ENCODE measurements at regions not wholly inside any gene's neighbourhood (a gene's known extent, or its start where the extent isn't known, plus 50 kb on each side); places are given as distances from the start of the nearest gene placed in this dataset.

- ChIA-PET CTCF (ENCODE audit: low intra/inter-chr PET ratio, low total read pairs) (no interaction called here), POLR2A (no interaction called here)
- no peaks in the 10 kb centered on the region for H3K4me1 ChIP-seq (ENCODE audit: insufficient read depth, low read length)
- no peak overlapping the region for H3K9ac ChIP-seq (ENCODE audit: insufficient read depth, low read depth, low read length)
- H3K79me2 ChIP-seq (ENCODE audit: insufficient read depth, low read length), result no peaks in the 10 kb centered on the region
- WGBS (ENCODE audit: low lambda C conversion rate), result 12% methylated on average over 4 of the region's 4 CpGs
- ATAC-seq, result no peak
- H3K36me3 ChIP-seq (replicated peaks in 1 of 2; ENCODE audit: control insufficient read depth in 1 of 2, insufficient read depth in 2 of 2, low read length in 2 of 2), result no peaks in the 10 kb centered on the region
- no peak overlapping the region for H3K4me3 ChIP-seq (replicated peaks in 1 of 3; ENCODE audit: insufficient read depth in 1 of 3, low read depth in 2 of 3, low read length in 3 of 3)
- intact Hi-C loops (cut with micrococcal nuclease; ENCODE audit: unreplicated experiment) (no loop called here), in situ Hi-C loops (cut with HindIII; ENCODE audit: extremely low pct_ligation_motif_present, low pct_unique_long_range_greater_than_20kb) (no loop called here)
- H3K27me3 ChIP-seq (ENCODE audit: control insufficient read depth in 1 of 2, insufficient read depth in 2 of 2, low read length in 2 of 2), result no peaks in the 10 kb centered on the region
- H3K4me2 ChIP-seq (ENCODE audit: low read depth, low read length), result no peak overlapping the region
- H2AFZ ChIP-seq (ENCODE audit: low read length), result no peak overlapping the region
- FAIRE-seq, result no peak
- no peak overlapping the region for H3K27ac ChIP-seq (ENCODE audit: extremely low read length, insufficient read depth, low read length)
- H3K9me3 ChIP-seq (ENCODE audit: low read length), result no peaks in the 10 kb centered on the region
- H4K20me1 ChIP-seq (ENCODE audit: insufficient read depth, low read length), result no peaks in the 10 kb centered on the region
- TF ChIP-seq MNT (IDR thresholded peaks at IDR 0.05) (peak; percentile 53), AHR (CRISPR knock-in tag; IDR thresholded peaks at IDR 0.05) (no peak)
- BruUV-seq (replicated peaks), result no TSS peak
- no peak for DNase-seq (ENCODE audit: low spot score)
Measured at GRCh38 chr13:79098596-79098995, 307.5 kb downstream of the RBM26 start.

GRCh38 chr13:79097201-79097600, 308.9 kb downstream of the RBM26 start:
- FAIRE-seq, result no peak
- in situ Hi-C loops (cut with HindIII; ENCODE audit: extremely low pct_ligation_motif_present, low pct_unique_long_range_greater_than_20kb) (no loop called here), intact Hi-C loops (cut with micrococcal nuclease; ENCODE audit: unreplicated experiment) (no loop called here)
- POLR2A ChIA-PET, result no interaction called here
- Histone ChIP-seq H3K79me2 (ENCODE audit: insufficient read depth, low read length) (no peaks in the 10 kb centered on the region), H2AFZ (ENCODE audit: low read length) (no peak overlapping the region), H3K4me1 (ENCODE audit: insufficient read depth, low read length) (no peaks in the 10 kb centered on the region), H4K20me1 (ENCODE audit: insufficient read depth, low read length) (no peaks in the 10 kb centered on the region), H3K4me2 (ENCODE audit: low read depth, low read length) (no peak overlapping the region), H3K36me3 (replicated peaks in 1 of 2; ENCODE audit: control insufficient read depth in 1 of 2, insufficient read depth in 2 of 2, low read length in 2 of 2) (no peaks in the 10 kb centered on the region), H3K9me3 (ENCODE audit: low read length) (no peaks in the 10 kb centered on the region), H3K27me3 (ENCODE audit: control insufficient read depth in 1 of 2, insufficient read depth in 2 of 2, low read length in 2 of 2) (no peaks in the 10 kb centered on the region), H3K27ac (ENCODE audit: extremely low read length, insufficient read depth, low read length) (no peak overlapping the region), H3K4me3 (replicated peaks in 1 of 3; ENCODE audit: insufficient read depth in 1 of 3, low read depth in 2 of 3, low read length in 3 of 3) (no peak overlapping the region), H3K9ac (ENCODE audit: insufficient read depth, low read depth, low read length) (no peak overlapping the region)
- WGBS (ENCODE audit: low lambda C conversion rate), result 8% methylated on average over 1 of the region's 1 CpG
- no peak for ATAC-seq
- CTCF ChIA-PET (ENCODE audit: low intra/inter-chr PET ratio, low total read pairs), result no interaction called here
- no peak for DNase-seq (ENCODE audit: low spot score)
- no TSS peak for BruUV-seq (replicated peaks)
- no peak for TF ChIP-seq IRX3 (CRISPR knock-in tag; IDR thresholded peaks at IDR 0.05; ENCODE audit: borderline replicate concordance, low read depth)
- TF ChIP-seq ZNF207 (IDR thresholded peaks at IDR 0.05; ENCODE audit: borderline replicate concordance), result no peak
- TF ChIP-seq, protein P1, sequence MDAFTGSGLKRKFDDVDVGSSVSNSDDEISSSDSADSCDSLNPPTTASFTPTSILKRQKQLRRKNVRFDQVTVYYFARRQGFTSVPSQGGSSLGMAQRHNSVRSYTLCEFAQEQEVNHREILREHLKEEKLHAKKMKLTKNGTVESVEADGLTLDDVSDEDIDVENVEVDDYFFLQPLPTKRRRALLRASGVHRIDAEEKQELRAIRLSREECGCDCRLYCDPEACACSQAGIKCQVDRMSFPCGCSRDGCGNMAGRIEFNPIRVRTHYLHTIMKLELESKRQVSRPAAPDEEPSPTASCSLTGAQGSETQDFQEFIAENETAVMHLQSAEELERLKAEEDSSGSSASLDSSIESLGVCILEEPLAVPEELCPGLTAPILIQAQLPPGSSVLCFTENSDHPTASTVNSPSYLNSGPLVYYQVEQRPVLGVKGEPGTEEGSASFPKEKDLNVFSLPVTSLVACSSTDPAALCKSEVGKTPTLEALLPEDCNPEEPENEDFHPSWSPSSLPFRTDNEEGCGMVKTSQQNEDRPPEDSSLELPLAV (CRISPR knock-in tag; conservative IDR thresholded peaks at IDR 0.05; ENCODE audit: low read depth), result no peak
- TF ChIP-seq, protein P2, sequence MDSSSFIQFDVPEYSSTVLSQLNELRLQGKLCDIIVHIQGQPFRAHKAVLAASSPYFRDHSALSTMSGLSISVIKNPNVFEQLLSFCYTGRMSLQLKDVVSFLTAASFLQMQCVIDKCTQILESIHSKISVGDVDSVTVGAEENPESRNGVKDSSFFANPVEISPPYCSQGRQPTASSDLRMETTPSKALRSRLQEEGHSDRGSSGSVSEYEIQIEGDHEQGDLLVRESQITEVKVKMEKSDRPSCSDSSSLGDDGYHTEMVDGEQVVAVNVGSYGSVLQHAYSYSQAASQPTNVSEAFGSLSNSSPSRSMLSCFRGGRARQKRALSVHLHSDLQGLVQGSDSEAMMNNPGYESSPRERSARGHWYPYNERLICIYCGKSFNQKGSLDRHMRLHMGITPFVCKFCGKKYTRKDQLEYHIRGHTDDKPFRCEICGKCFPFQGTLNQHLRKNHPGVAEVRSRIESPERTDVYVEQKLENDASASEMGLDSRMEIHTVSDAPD (CRISPR knock-in tag; IDR thresholded peaks at IDR 0.05), result no peak
- TF ChIP-seq ZNF574 (CRISPR knock-in tag; IDR thresholded peaks at IDR 0.05), result no peak
- no peak for TF ChIP-seq SIN3A (IDR thresholded peaks at IDR 0.05; ENCODE audit: borderline replicate concordance, low read depth, low read length)
- TF ChIP-seq RAD21 (CRISPR knock-in tag; IDR thresholded peaks at IDR 0.05), result no peak
